HCT116 (cell line): ENCODE measurements at regions not wholly inside any gene's neighbourhood (a gene's known extent, or its start where the extent isn't known, plus 50 kb on each side); places are given as distances from the start of the nearest gene placed in this dataset.

Experiments used
- ATAC-seq: fragments of 200-7000 bp; cut with Tn5 transposase; 2 replicates; pipeline ENCODE4 v1.9.1; 2020; ENCODE audit warnings: mild to moderate bottlenecking, moderate library complexity
- BruUV-seq: library from RNA; stranded (reverse); fragments of 400-500 nt; replicated peaks from 2 replicates; lab custom pipeline; 2021; lab: Mats Ljungman, UMichigan
- CTCF ChIA-PET: fragments of 300-600 bp; sonication (Branson Sonifier 250); formaldehyde crosslinking; loops from one replicate; lab custom pipeline; 2021; ENCODE audit warnings: antibody characterized with exemption; lab: Charles Lee
- POLR2A ChIA-PET: fragments of 300-600, 350-600 bp; sonication (Branson Sonifier 250); formaldehyde crosslinking; loops from one replicate; lab custom pipeline; 2021; ENCODE audit warnings: antibody characterized with exemption; lab: Charles Lee
- RAD21 ChIA-PET, 2 experiments: fragments of 300-600 bp; sonication (Branson Sonifier 250); formaldehyde crosslinking; loops; one replicate each; lab custom pipeline; 2023; ENCODE audit warnings: low total read pairs in 2 of 2; ENCODE audit not compliant: uncharacterized antibody in 2 of 2, unreplicated experiment in 2 of 2, low non-redundant PET in 1 of 2; lab: Charles Lee
- DNase-seq: peaks from one replicate; pipeline ENCODE4 v3.0.0-alpha.2; 2010; ENCODE audit warnings: low read depth, low spot score
- H2AFZ ChIP-seq: fragments of 200-600 bp; shearing (Covaris generic), sonication (generic); 2 replicates; pipeline ENCODE4 v1.6.1; 2017; ENCODE audit warnings: low read depth, mixed run types, mixed read lengths, antibody characterized with exemption, low read length; ENCODE audit not compliant: poor library complexity, severe bottlenecking
- H3K27ac ChIP-seq: 2 replicates; pipeline ENCODE4 v1.5.1; 2012; ENCODE audit warnings: low read depth, low read length
- H3K27me3 ChIP-seq: fragments of 200-600 bp; sonication (generic); 2 replicates; pipeline ENCODE4 v1.6.1; 2016; ENCODE audit warnings: mixed run types, low read length, mixed read lengths; ENCODE audit not compliant: insufficient read depth
- H3K36me3 ChIP-seq, 2 experiments: fragments of 200-500 bp in 1 of 2; fragments of 200-600 bp in 1 of 2; sonication (Bioruptor generic) in 1 of 2; sonication (generic) in 1 of 2; 2 replicates each; pipeline versions ENCODE4 v1.5.1 to v1.6.1; 2014 to 2016; ENCODE audit warnings: low read length in 2 of 2, inconsistent platforms in 1 of 2, mixed read lengths in 1 of 2, mixed run types in 1 of 2; ENCODE audit not compliant: insufficient read depth in 2 of 2, control insufficient read depth in 1 of 2
- H3K4me1 ChIP-seq, 2 experiments: fragments of 200-600 bp in 1 of 2; sonication (generic) in 1 of 2; 2 replicates each; pipeline versions ENCODE4 v1.5.1 to v1.6.1; 2012 to 2017; ENCODE audit warnings: low read length in 2 of 2, inconsistent platforms in 1 of 2, mild to moderate bottlenecking in 1 of 2, mixed read lengths in 1 of 2, mixed run types in 1 of 2, moderate library complexity in 1 of 2; ENCODE audit not compliant: insufficient read depth in 2 of 2, control insufficient read depth in 1 of 2
- H3K4me2 ChIP-seq: fragments of 200-600 bp; sonication (generic); 2 replicates; pipeline ENCODE4 v1.6.1; 2017; ENCODE audit warnings: mixed run types, low read length, mixed read lengths
- H3K4me3 ChIP-seq, 2 experiments: fragments of 200-600 bp in 1 of 2; sonication (generic) in 1 of 2; replicated peaks in 1 of 2; 2 replicates each; pipeline ENCODE4 v1.5.1; 2011 to 2016; ENCODE audit warnings: low read length in 2 of 2, control low read depth in 1 of 2, low read depth in 1 of 2, mild to moderate bottlenecking in 1 of 2, mixed read lengths in 1 of 2, mixed run types in 1 of 2
- H3K79me2 ChIP-seq: fragments of 200-600 bp; sonication (generic); 2 replicates; pipeline ENCODE4 v1.6.1; 2017; ENCODE audit warnings: mild to moderate bottlenecking, mixed run types, low read length, moderate library complexity, mixed read lengths; ENCODE audit not compliant: insufficient read depth
- H3K9ac ChIP-seq: fragments of 200-600 bp; sonication (generic); 2 replicates; pipeline ENCODE4 v1.6.1; 2016; ENCODE audit warnings: low read length, mixed read lengths
- H3K9me2 ChIP-seq: fragments of 200-600 bp; sonication (generic), shearing (Covaris generic); 2 replicates; pipeline ENCODE4 v1.6.1; 2017; ENCODE audit warnings: mixed run types, mild to moderate bottlenecking, moderate library complexity; ENCODE audit not compliant: insufficient read depth
- H3K9me3 ChIP-seq, 2 experiments: fragments of 200-500 bp in 1 of 2; fragments of 200-600 bp in 1 of 2; sonication (Bioruptor generic) in 1 of 2; sonication (generic) in 1 of 2; 2 replicates each; pipeline ENCODE4 v1.6.1; 2014 to 2017; ENCODE audit warnings: low read length in 2 of 2, mixed read lengths in 2 of 2, inconsistent platforms in 1 of 2, low read depth in 1 of 2, mild to moderate bottlenecking in 1 of 2, mixed run types in 1 of 2, moderate library complexity in 1 of 2; ENCODE audit not compliant: control insufficient read depth in 1 of 2, insufficient read depth in 1 of 2
- H4K20me1 ChIP-seq: fragments of 200-600 bp; sonication (generic), shearing (Covaris generic); 2 replicates; pipeline ENCODE4 v1.6.1; 2017; ENCODE audit warnings: mixed run types, mild to moderate bottlenecking, moderate library complexity; ENCODE audit not compliant: insufficient read depth
- ATF3 ChIP-seq: IDR thresholded peaks from 2 replicates; pipeline ENCODE4 v1.6.1; 2012
- CEBPB ChIP-seq: IDR thresholded peaks from 2 replicates; pipeline ENCODE4 v1.6.1; 2012; ENCODE audit warnings: low read depth
- EGR1 ChIP-seq: IDR thresholded peaks from 2 replicates; pipeline ENCODE4 v1.6.1; 2012; ENCODE audit warnings: low read depth
- ELF1 ChIP-seq: IDR thresholded peaks from 2 replicates; pipeline ENCODE4 v1.6.1; 2012; ENCODE audit warnings: low read depth, borderline replicate concordance
- EZH2 ChIP-seq: fragments of 200-600 bp; sonication (generic); IDR thresholded peaks from 2 replicates; pipeline ENCODE4 v1.6.1; 2017; ENCODE audit warnings: antibody characterized with exemption, mixed run types
- EZH2phosphoT487 ChIP-seq: fragments of 200-600 bp; IDR thresholded peaks from 2 replicates; pipeline ENCODE4 v1.6.1; 2018; ENCODE audit warnings: antibody characterized with exemption, borderline replicate concordance
- FOSL1 ChIP-seq: IDR thresholded peaks from 2 replicates; pipeline ENCODE4 v1.6.1; 2012; ENCODE audit warnings: low read depth
- JUND ChIP-seq: IDR thresholded peaks from 2 replicates; pipeline ENCODE4 v1.6.1; 2012
- POLR2A ChIP-seq: IDR thresholded peaks from 2 replicates; pipeline ENCODE4 v1.7.0; 2011; ENCODE audit warnings: borderline replicate concordance; ENCODE audit not compliant: insufficient read depth, insufficient read length; ENCODE audit errors: extremely low read depth
- SIN3A ChIP-seq: IDR thresholded peaks from 2 replicates; pipeline ENCODE4 v1.6.1; 2012; ENCODE audit warnings: low read depth
- TCF7L2 ChIP-seq: IDR thresholded peaks from 2 replicates; pipeline ENCODE4 v1.7.0; 2011; ENCODE audit warnings: borderline replicate concordance, inconsistent platforms; ENCODE audit not compliant: insufficient read depth, insufficient read length; ENCODE audit errors: extremely low read depth
- YY1 ChIP-seq: IDR thresholded peaks from 2 replicates; pipeline ENCODE4 v1.6.1; 2011; ENCODE audit warnings: low read length, low read depth, moderate library complexity, mild to moderate bottlenecking; ENCODE audit not compliant: insufficient replicate concordance; ENCODE audit errors: extremely low read depth
- ZNF274 ChIP-seq: fragments of 200-500 bp; sonication (Bioruptor generic); IDR thresholded peaks from 2 replicates; pipeline ENCODE4 v1.6.1; 2014; ENCODE audit warnings: mild to moderate bottlenecking, low read depth, low read length, inconsistent platforms
- intact Hi-C: fragments of 100-400 bp; cut with micrococcal nuclease; formaldehyde crosslinking; loops from 2 replicates; pipeline ENCODE4 v1.10.0; 2022
- TF ChIP-seq, protein P1 (sequence below): IDR thresholded peaks from 2 replicates; pipeline ENCODE4 v1.6.1; 2012; ENCODE audit warnings: low read depth
- TF ChIP-seq, protein P2 (sequence below): IDR thresholded peaks from 2 replicates; pipeline ENCODE4 v1.6.1; 2011; ENCODE audit warnings: mild to moderate bottlenecking, low read length, moderate library complexity; ENCODE audit not compliant: insufficient replicate concordance; ENCODE audit errors: extremely low read depth
- TF ChIP-seq, protein P3 (sequence below), 3 experiments: fragments of 200-600 bp in 1 of 3; sonication (generic) in 1 of 3; IDR thresholded peaks in 2 of 3; conservative IDR thresholded peaks in 1 of 3; 2 replicates each; pipeline ENCODE4 v1.5.1; 2012 to 2017; ENCODE audit warnings: low read depth in 2 of 3, low read length in 2 of 3, antibody characterized with exemption in 1 of 3, borderline replicate concordance in 1 of 3, control low read depth in 1 of 3, mild to moderate bottlenecking in 1 of 3, mixed read lengths in 1 of 3, mixed run types in 1 of 3, moderate library complexity in 1 of 3; ENCODE audit not compliant: insufficient read depth in 1 of 3
- TF ChIP-seq, protein P4 (sequence below): IDR thresholded peaks from 2 replicates; pipeline ENCODE4 v1.6.1; 2012

DNA sequence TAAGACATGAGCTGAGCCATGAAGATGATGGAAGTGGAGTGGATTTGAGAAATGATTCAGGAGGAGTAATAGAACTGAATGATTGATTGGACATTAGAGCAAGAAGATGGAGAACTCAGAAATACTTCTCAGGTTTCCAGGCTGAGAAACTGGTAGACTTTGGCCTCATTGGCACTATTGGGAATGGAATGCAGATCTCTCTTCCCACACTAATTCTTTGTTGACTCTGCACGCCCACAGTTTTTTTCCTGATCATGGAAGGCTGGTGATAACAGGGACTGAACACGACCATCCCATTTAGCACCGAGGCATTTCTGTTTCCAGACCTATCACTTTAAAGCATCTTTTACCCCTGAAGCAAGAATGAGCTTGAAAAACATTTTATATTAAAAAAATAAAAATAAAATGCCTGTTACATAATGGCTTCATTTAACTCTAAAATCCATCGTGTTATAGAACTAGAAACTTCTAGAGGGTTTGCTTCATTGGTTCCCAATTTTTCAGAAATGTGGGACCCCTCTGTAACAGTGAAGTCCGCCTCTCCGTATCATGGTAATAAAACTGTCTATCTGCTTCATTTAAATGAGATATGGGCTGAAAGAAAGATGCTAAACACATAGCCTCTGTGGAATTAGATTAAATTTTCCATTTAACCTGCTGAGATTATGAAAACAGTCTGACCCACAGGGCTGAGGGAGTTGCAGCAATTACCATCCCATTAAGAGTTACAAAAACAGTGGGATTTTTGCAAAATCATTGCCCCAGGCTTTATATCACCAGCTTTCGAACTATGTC is 562.0 kb upstream of the CFAP20DC start:
- Histone ChIP-seq H3K4me3 (no peak overlapping the region), H3K9ac (no peak overlapping the region), H3K4me2 (no peak overlapping the region), H3K4me1 (no peaks in the 10 kb centered on the region), H3K79me2 (no peaks in the 10 kb centered on the region), H3K27ac (no peak overlapping the region), H3K27me3 (no peaks in the 10 kb centered on the region), H3K9me2 (no peaks in the 10 kb centered on the region), H4K20me1 (no peaks in the 10 kb centered on the region; the same call in 1 of the 2 replicates), H2AFZ (no peak overlapping the region), H3K36me3 (no peaks in the 10 kb centered on the region), H3K9me3 (no peaks in the 10 kb centered on the region)
- CTCF ChIA-PET, result no interaction called here
- RAD21 ChIA-PET, result no interaction called here
- TF ChIP-seq, protein P1, sequence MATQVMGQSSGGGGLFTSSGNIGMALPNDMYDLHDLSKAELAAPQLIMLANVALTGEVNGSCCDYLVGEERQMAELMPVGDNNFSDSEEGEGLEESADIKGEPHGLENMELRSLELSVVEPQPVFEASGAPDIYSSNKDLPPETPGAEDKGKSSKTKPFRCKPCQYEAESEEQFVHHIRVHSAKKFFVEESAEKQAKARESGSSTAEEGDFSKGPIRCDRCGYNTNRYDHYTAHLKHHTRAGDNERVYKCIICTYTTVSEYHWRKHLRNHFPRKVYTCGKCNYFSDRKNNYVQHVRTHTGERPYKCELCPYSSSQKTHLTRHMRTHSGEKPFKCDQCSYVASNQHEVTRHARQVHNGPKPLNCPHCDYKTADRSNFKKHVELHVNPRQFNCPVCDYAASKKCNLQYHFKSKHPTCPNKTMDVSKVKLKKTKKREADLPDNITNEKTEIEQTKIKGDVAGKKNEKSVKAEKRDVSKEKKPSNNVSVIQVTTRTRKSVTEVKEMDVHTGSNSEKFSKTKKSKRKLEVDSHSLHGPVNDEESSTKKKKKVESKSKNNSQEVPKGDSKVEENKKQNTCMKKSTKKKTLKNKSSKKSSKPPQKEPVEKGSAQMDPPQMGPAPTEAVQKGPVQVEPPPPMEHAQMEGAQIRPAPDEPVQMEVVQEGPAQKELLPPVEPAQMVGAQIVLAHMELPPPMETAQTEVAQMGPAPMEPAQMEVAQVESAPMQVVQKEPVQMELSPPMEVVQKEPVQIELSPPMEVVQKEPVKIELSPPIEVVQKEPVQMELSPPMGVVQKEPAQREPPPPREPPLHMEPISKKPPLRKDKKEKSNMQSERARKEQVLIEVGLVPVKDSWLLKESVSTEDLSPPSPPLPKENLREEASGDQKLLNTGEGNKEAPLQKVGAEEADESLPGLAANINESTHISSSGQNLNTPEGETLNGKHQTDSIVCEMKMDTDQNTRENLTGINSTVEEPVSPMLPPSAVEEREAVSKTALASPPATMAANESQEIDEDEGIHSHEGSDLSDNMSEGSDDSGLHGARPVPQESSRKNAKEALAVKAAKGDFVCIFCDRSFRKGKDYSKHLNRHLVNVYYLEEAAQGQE, result no peak
- no peak for TF ChIP-seq FOSL1
- TF ChIP-seq JUND, result no peak
- no peak for TF ChIP-seq YY1
- no peak for TF ChIP-seq EZH2
- TF ChIP-seq, protein P2, sequence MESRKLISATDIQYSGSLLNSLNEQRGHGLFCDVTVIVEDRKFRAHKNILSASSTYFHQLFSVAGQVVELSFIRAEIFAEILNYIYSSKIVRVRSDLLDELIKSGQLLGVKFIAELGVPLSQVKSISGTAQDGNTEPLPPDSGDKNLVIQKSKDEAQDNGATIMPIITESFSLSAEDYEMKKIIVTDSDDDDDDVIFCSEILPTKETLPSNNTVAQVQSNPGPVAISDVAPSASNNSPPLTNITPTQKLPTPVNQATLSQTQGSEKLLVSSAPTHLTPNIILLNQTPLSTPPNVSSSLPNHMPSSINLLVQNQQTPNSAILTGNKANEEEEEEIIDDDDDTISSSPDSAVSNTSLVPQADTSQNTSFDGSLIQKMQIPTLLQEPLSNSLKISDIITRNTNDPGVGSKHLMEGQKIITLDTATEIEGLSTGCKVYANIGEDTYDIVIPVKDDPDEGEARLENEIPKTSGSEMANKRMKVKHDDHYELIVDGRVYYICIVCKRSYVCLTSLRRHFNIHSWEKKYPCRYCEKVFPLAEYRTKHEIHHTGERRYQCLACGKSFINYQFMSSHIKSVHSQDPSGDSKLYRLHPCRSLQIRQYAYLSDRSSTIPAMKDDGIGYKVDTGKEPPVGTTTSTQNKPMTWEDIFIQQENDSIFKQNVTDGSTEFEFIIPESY, result no peak
- TF ChIP-seq ATF3, result no peak
- TF ChIP-seq, protein P3, sequence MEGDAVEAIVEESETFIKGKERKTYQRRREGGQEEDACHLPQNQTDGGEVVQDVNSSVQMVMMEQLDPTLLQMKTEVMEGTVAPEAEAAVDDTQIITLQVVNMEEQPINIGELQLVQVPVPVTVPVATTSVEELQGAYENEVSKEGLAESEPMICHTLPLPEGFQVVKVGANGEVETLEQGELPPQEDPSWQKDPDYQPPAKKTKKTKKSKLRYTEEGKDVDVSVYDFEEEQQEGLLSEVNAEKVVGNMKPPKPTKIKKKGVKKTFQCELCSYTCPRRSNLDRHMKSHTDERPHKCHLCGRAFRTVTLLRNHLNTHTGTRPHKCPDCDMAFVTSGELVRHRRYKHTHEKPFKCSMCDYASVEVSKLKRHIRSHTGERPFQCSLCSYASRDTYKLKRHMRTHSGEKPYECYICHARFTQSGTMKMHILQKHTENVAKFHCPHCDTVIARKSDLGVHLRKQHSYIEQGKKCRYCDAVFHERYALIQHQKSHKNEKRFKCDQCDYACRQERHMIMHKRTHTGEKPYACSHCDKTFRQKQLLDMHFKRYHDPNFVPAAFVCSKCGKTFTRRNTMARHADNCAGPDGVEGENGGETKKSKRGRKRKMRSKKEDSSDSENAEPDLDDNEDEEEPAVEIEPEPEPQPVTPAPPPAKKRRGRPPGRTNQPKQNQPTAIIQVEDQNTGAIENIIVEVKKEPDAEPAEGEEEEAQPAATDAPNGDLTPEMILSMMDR (IDR thresholded peaks at IDR 0.05 in 2 of 3, conservative IDR thresholded peaks at IDR 0.05 in 1 of 3; ENCODE audit: borderline replicate concordance in 1 of 3, insufficient read depth in 1 of 3, low read depth in 2 of 3, low read length in 2 of 3), result no peak
- TF ChIP-seq SIN3A, result no peak
- no peak for TF ChIP-seq ZNF274
- no peak for TF ChIP-seq TCF7L2
- TF ChIP-seq, protein P4, sequence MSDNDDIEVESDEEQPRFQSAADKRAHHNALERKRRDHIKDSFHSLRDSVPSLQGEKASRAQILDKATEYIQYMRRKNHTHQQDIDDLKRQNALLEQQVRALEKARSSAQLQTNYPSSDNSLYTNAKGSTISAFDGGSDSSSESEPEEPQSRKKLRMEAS, result no peak
- TF ChIP-seq CEBPB, result no peak
- TF ChIP-seq EZH2phosphoT487, result no peak
- TF ChIP-seq ELF1, result no peak
- TF ChIP-seq POLR2A, result no peak
- TF ChIP-seq EGR1, result no peak
- no TSS peak for BruUV-seq
- no peak for DNase-seq
- POLR2A ChIA-PET, result no interaction called here
- ATAC-seq, result no peak
- intact Hi-C loops, result no loop called here
